H9 (cell line): ENCODE measurements at regions not wholly inside any gene's neighbourhood (a gene's known extent, or its start where the extent isn't known, plus 50 kb on each side); places are given as distances from the start of the nearest gene placed in this dataset.

ENCODE experiments used
- DNase-seq: peaks from one replicate; pipeline ENCODE4 v3.0.0-alpha.2; 2017
- H2AFZ ChIP-seq: one replicate; pipeline ENCODE4 v1.6.1; 2013; ENCODE audit warnings: mild to moderate bottlenecking, low read length, control low read depth, moderate library complexity
- H2AK5ac ChIP-seq: 2 replicates; pipeline ENCODE4 v1.6.1; 2013; ENCODE audit warnings: low read length, control low read depth, mixed read lengths; ENCODE audit not compliant: insufficient read length
- H2BK120ac ChIP-seq: one replicate; pipeline ENCODE4 v1.6.1; 2013; ENCODE audit warnings: low read depth, mild to moderate bottlenecking, low read length, control low read depth, inconsistent platforms; ENCODE audit not compliant: poor library complexity, severe bottlenecking
- H2BK12ac ChIP-seq: 2 replicates; pipeline ENCODE4 v1.6.1; 2013; ENCODE audit warnings: low read length, control low read depth, mixed read lengths, low read depth; ENCODE audit not compliant: insufficient read length
- H2BK15ac ChIP-seq: 2 replicates; pipeline ENCODE4 v1.6.1; 2013; ENCODE audit warnings: low read depth, low read length, control low read depth
- H2BK20ac ChIP-seq: one replicate; pipeline ENCODE4 v1.6.1; 2013; ENCODE audit warnings: low read depth, mild to moderate bottlenecking, low read length, control low read depth, inconsistent platforms; ENCODE audit not compliant: poor library complexity, severe bottlenecking
- H2BK5ac ChIP-seq: 2 replicates; pipeline ENCODE4 v1.6.1; 2013; ENCODE audit warnings: low read length, control low read depth, mixed read lengths; ENCODE audit not compliant: insufficient read length
- H3K14ac ChIP-seq: 2 replicates; pipeline ENCODE4 v1.6.1; 2013; ENCODE audit warnings: low read length, control low read depth; ENCODE audit not compliant: insufficient read depth
- H3K18ac ChIP-seq: 2 replicates; pipeline ENCODE4 v1.6.1; 2013; ENCODE audit warnings: low read depth, mild to moderate bottlenecking, mixed read lengths, low read length, control low read depth; ENCODE audit not compliant: insufficient read length
- H3K23ac ChIP-seq: 2 replicates; pipeline ENCODE4 v1.6.1; 2013; ENCODE audit warnings: low read length, control low read depth, mixed read lengths, low read depth; ENCODE audit not compliant: insufficient read length
- H3K23me2 ChIP-seq: 2 replicates; pipeline ENCODE4 v1.6.1; 2013; ENCODE audit warnings: low read depth, mild to moderate bottlenecking, mixed read lengths, low read length, control low read depth; ENCODE audit not compliant: insufficient read length, poor library complexity, severe bottlenecking
- H3K27ac ChIP-seq: 2 replicates; pipeline ENCODE4 v1.5.1; 2013; ENCODE audit warnings: low read length, control low read depth, mixed read lengths, low read depth; ENCODE audit not compliant: insufficient read length
- H3K27me3 ChIP-seq: 2 replicates; pipeline ENCODE4 v1.6.1; 2013; ENCODE audit warnings: low read length, control low read depth, inconsistent platforms; ENCODE audit not compliant: insufficient read depth
- H3K4ac ChIP-seq: 2 replicates; pipeline ENCODE4 v1.6.1; 2013; ENCODE audit warnings: low read depth, mild to moderate bottlenecking, control low read depth, inconsistent platforms, low read length, moderate library complexity
- H3K4me1 ChIP-seq: 2 replicates; pipeline ENCODE4 v1.6.1; 2013; ENCODE audit warnings: low read length, control low read depth, inconsistent platforms; ENCODE audit not compliant: insufficient read depth
- H3K4me2 ChIP-seq: 2 replicates; pipeline ENCODE4 v1.6.1; 2013; ENCODE audit warnings: low read length, control low read depth, mixed read lengths; ENCODE audit not compliant: insufficient read length, insufficient read depth
- H3K56ac ChIP-seq: 2 replicates; pipeline ENCODE4 v1.6.1; 2013; ENCODE audit warnings: low read depth, mild to moderate bottlenecking, mixed read lengths, low read length, control low read depth; ENCODE audit not compliant: insufficient read length
- H3K79me1 ChIP-seq: 2 replicates; pipeline ENCODE4 v1.6.1; 2013; ENCODE audit warnings: low read depth, mild to moderate bottlenecking, moderate library complexity, low read length, control low read depth, inconsistent platforms; ENCODE audit not compliant: insufficient read depth, poor library complexity, severe bottlenecking
- H3K79me2 ChIP-seq: 2 replicates; pipeline ENCODE4 v1.6.1; 2013; ENCODE audit warnings: low read length, control low read depth, inconsistent platforms; ENCODE audit not compliant: insufficient read depth
- H3K9ac ChIP-seq: 2 replicates; pipeline ENCODE4 v1.6.1; 2013; ENCODE audit warnings: low read length, control low read depth, mixed read lengths; ENCODE audit not compliant: insufficient read length; ENCODE audit errors: extremely low read depth
- H3K9me3 ChIP-seq: one replicate; pipeline ENCODE4 v1.6.1; 2013; ENCODE audit warnings: low read depth, low read length, inconsistent platforms; ENCODE audit not compliant: control insufficient read depth
- H3T11ph ChIP-seq: one replicate; pipeline ENCODE4 v1.6.1; 2013; ENCODE audit warnings: mild to moderate bottlenecking, low read length, control low read depth, inconsistent platforms
- H4K20me1 ChIP-seq: one replicate; pipeline ENCODE4 v1.6.1; 2013; ENCODE audit not compliant: control insufficient read depth, insufficient read length, insufficient read depth
- H4K5ac ChIP-seq: 2 replicates; pipeline ENCODE4 v1.6.1; 2013; ENCODE audit warnings: low read depth, mild to moderate bottlenecking, mixed read lengths, low read length, control low read depth; ENCODE audit not compliant: insufficient read length
- H4K8ac ChIP-seq: replicated peaks from 2 replicates; pipeline ENCODE4 v1.6.1; 2013; ENCODE audit warnings: low read length, control low read depth, mixed read lengths, low read depth; ENCODE audit not compliant: insufficient read length
- H4K91ac ChIP-seq: 2 replicates; pipeline ENCODE4 v1.6.1; 2013; ENCODE audit warnings: low read depth, mild to moderate bottlenecking, moderate library complexity, mixed read lengths, low read length, control low read depth; ENCODE audit not compliant: insufficient read length
- H3K27ac Mint-ChIP-seq, 3 experiments: 2 replicates in 2 of 3; 3 replicates in 1 of 3; pipeline ENCODE4 v1.8.0; 2020 to 2021; ENCODE audit warnings: mixed read lengths in 3 of 3, mild to moderate bottlenecking in 1 of 3, moderate library complexity in 1 of 3
- H3K27me3 Mint-ChIP-seq: 2 replicates; pipeline ENCODE4 v1.8.0; 2021; ENCODE audit warnings: low read depth, mild to moderate bottlenecking, moderate library complexity, mixed read lengths
- H3K36me3 Mint-ChIP-seq, 3 experiments: 2 replicates in 2 of 3; 3 replicates in 1 of 3; pipeline ENCODE4 v1.8.0; 2020 to 2021; ENCODE audit warnings: low read depth in 3 of 3, mixed read lengths in 3 of 3; ENCODE audit not compliant: insufficient read depth in 1 of 3
- H3K4me1 Mint-ChIP-seq, 2 experiments: 2 replicates each; pipeline ENCODE4 v1.8.0; 2020; ENCODE audit warnings: mixed read lengths in 2 of 2
- H3K4me3 Mint-ChIP-seq, 2 experiments: 2 replicates in 1 of 2; 3 replicates in 1 of 2; pipeline ENCODE4 v1.8.0; 2020 to 2021; ENCODE audit warnings: mild to moderate bottlenecking in 2 of 2, mixed read lengths in 2 of 2, moderate library complexity in 1 of 2
- H3K9me3 Mint-ChIP-seq, 2 experiments: 2 replicates in 1 of 2; 3 replicates in 1 of 2; pipeline ENCODE4 v1.8.0; 2020; ENCODE audit warnings: mild to moderate bottlenecking in 2 of 2, mixed read lengths in 2 of 2, moderate library complexity in 1 of 2
- WGBS: extraction: QIAGEN DNeasy Blood & Tissue Kit; methylation state at CpG from one replicate; pipeline ENCODE4 v1.1.7; 2013; ENCODE audit warnings: missing lambda C conversion rate, low lambda C conversion rate, mixed read lengths; ENCODE audit not compliant: insufficient read length; ENCODE audit errors: extremely low coverage; 5-methylcytosine and 5-hydroxymethylcytosine counted together
- TF ChIP-seq, protein P1 (sequence below): fragments of 200-600 bp; sonication (generic); conservative IDR thresholded peaks from 3 replicates; pipeline ENCODE4 v1.8.0; 2021; ENCODE audit warnings: antibody characterized with exemption, mild to moderate bottlenecking

DNA sequence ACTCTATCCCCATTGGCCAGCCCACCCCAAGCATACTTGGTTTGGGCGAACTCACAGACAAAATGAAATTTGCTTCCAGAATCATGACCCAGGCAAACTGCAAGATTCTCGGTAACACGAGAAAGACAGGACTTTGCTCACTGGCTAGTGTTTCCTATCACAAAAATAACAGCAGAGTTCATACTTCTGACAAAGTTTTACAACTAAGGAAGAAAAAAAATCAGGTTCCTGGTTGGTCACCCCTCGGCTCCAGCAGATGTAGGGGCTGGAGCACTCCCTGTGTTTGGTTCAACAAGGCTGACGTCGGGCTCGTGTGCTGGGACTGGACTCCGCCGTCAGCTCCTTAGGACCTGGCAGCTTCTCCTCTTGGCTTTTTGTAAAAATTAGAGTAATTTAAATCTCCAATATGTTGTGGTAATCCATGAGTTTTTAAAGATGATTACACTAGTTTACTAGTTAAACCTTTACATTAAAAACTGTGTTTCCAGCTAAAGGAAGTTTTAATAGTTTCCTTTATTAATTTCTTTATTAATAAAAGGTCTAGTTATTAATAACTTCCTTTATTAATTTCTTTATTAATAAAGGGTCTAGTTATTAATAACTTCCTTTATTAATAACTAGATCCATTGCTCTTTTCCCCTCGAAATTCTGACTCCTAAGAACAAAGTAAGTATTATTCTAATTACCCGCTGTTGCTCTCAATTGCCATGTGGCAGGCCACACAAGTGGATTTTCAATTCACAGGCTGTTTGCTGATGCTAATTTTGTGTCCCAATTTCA, 115.6 kb upstream of the RNF32 start:
- Histone ChIP-seq H2BK12ac (no peak overlapping the region), H3K56ac (no peak overlapping the region), H2BK120ac (no peak overlapping the region), H3K4ac (no peak overlapping the region), H3K18ac (no peak overlapping the region), H3K9ac (no peak overlapping the region), H2BK20ac (no peak overlapping the region), H2AFZ (no peak overlapping the region), H3K4me2 (no peak overlapping the region), H3K9me3 (no peaks in the 10 kb centered on the region), H3K23me2 (no peaks in the 10 kb centered on the region), H3K79me2 (no peaks in the 10 kb centered on the region), H2AK5ac (no peak overlapping the region), H3T11ph (no peak overlapping the region), H2BK15ac (no peak overlapping the region), H3K27ac (no peak overlapping the region), H4K20me1 (no peaks in the 10 kb centered on the region), H3K14ac (no peak overlapping the region), H3K23ac (no peak overlapping the region), H3K79me1 (no peaks in the 10 kb centered on the region), H3K27me3 (no peaks in the 10 kb centered on the region), H2BK5ac (no peak overlapping the region), H4K8ac (no peak overlapping the region), H3K4me1 (no peaks in the 10 kb centered on the region), H4K5ac (no peak overlapping the region), H4K91ac (no peak overlapping the region)
- no peaks in the 10 kb centered on the region; a peak in 1 of 5 replicates for H3K9me3 Mint-ChIP-seq
- no CpG with 5 or more reads among the region's 11 CpGs for WGBS
- H3K27me3 Mint-ChIP-seq: peaks cover 7% of the 10 kb centered on the region
- no peak for DNase-seq
- no peaks in the 10 kb centered on the region for H3K36me3 Mint-ChIP-seq
- TF ChIP-seq, protein P1, sequence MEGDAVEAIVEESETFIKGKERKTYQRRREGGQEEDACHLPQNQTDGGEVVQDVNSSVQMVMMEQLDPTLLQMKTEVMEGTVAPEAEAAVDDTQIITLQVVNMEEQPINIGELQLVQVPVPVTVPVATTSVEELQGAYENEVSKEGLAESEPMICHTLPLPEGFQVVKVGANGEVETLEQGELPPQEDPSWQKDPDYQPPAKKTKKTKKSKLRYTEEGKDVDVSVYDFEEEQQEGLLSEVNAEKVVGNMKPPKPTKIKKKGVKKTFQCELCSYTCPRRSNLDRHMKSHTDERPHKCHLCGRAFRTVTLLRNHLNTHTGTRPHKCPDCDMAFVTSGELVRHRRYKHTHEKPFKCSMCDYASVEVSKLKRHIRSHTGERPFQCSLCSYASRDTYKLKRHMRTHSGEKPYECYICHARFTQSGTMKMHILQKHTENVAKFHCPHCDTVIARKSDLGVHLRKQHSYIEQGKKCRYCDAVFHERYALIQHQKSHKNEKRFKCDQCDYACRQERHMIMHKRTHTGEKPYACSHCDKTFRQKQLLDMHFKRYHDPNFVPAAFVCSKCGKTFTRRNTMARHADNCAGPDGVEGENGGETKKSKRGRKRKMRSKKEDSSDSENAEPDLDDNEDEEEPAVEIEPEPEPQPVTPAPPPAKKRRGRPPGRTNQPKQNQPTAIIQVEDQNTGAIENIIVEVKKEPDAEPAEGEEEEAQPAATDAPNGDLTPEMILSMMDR: no peak
- H3K4me3 Mint-ChIP-seq: no peak overlapping the region
- H3K27ac Mint-ChIP-seq: no peak overlapping the region
- no peaks in the 10 kb centered on the region for H3K4me1 Mint-ChIP-seq
